Activated CD8-positive, alpha-beta T cell treated with anti-CD3 and anti-CD28 coated beads, Interleukin-2, amount 10 ng/mL, durations not matched to agents 7 days and 5 days (primary cell): ENCODE measurements at regions not wholly inside any gene's neighbourhood (a gene's known extent, or its start where the extent isn't known, plus 50 kb on each side); places are given as distances from the start of the nearest gene placed in this dataset.

Source experiments
- ATAC-seq: fragments of 150-1000 bp; cut with Tn5 transposase; one replicate; pipeline ENCODE4 v1.10.0; 2021; ENCODE audit warnings: moderate library complexity
- CTCF ChIA-PET: fragments of 350-600 bp; sonication (Branson Sonifier 250); formaldehyde crosslinking; loops from one replicate; lab custom pipeline; 2021; ENCODE audit warnings: antibody characterized with exemption; lab: Charles Lee
- POLR2A ChIA-PET: fragments of 350-600 bp; sonication (Branson Sonifier 250); formaldehyde crosslinking; loops from one replicate; lab custom pipeline; 2021; ENCODE audit warnings: antibody characterized with exemption; lab: Charles Lee
- DNase-seq: peaks from one replicate; pipeline ENCODE4 v3.0.0-alpha.2; 2020
- H3K27ac Mint-ChIP-seq: one replicate; pipeline ENCODE4 v1.8.0; 2021; ENCODE audit warnings: mild to moderate bottlenecking, mixed read lengths
- H3K27me3 Mint-ChIP-seq: one replicate; pipeline ENCODE4 v1.8.0; 2021; ENCODE audit warnings: low read depth, mixed read lengths
- H3K36me3 Mint-ChIP-seq: one replicate; pipeline ENCODE4 v1.8.0; 2021; ENCODE audit warnings: low read depth, mixed read lengths
- H3K4me1 Mint-ChIP-seq: one replicate; pipeline ENCODE4 v1.8.0; 2021; ENCODE audit warnings: low read depth, mixed read lengths
- H3K4me3 Mint-ChIP-seq: one replicate; pipeline ENCODE4 v1.8.0; 2021; ENCODE audit warnings: mild to moderate bottlenecking, mixed read lengths
- H3K9me3 Mint-ChIP-seq: one replicate; pipeline ENCODE4 v1.8.0; 2022; ENCODE audit warnings: mixed read lengths; ENCODE audit not compliant: insufficient read depth

DNA sequence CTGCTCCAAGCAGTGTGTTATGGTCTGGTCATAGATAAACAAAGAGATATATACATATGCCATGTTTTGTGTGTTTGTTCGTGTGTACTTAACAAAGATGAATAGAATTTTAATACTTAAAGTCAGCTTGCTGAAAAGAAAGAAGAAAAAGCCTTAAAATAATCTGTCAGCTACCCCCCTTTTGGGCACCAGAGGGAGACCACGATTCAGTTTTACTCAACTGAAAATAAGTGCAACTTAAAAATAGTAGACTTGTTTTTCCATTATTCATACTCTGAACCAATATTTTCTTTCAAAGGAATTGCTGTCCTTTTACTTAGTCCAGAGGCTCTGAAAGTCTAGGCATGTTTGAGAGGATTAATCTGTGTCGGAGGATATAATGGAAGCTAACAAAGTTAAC is 181.7 kb upstream of the AGTR2 start:
- ChIA-PET POLR2A (no interaction called here), CTCF (interaction anchor here (0.9 kb wide), 1 partner anchor 12 kb away, joined by 3 read pairs; no protein-coding TSS in a partner anchor)
- no peaks in the 10 kb centered on the region for H3K27me3 Mint-ChIP-seq
- no peak for DNase-seq
- H3K9me3 Mint-ChIP-seq = peaks cover 3% of the 10 kb centered on the region
- no peak for ATAC-seq
- H3K4me3 Mint-ChIP-seq = no peak overlapping the region
- H3K36me3 Mint-ChIP-seq = no peaks in the 10 kb centered on the region
- no peak overlapping the region for H3K27ac Mint-ChIP-seq
- H3K4me1 Mint-ChIP-seq = no peaks in the 10 kb centered on the region

DNA sequence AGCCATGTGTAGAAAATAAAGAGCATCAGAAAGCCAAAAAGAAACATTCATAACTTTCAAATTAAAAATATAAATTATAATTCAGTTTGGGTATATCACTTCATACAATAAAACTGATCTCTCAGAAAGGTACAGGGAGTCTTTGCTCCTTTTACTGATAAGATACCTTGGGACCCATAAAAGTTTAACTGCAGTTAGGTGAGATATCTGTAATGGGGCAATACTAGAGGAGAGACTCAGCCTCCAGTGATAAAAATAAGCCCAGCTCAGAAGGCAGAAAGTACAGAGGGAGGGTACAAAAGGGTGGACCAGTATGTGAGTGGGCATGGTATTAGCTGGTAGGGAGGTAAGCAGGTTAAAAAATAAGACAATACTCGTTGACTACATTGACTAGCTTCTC is 180.9 kb upstream of the AGTR2 start:
- Mint-ChIP-seq H3K9me3 (peaks cover 3% of the 10 kb centered on the region), H3K4me1 (no peaks in the 10 kb centered on the region), H3K4me3 (no peak overlapping the region), H3K27me3 (no peaks in the 10 kb centered on the region), H3K36me3 (no peaks in the 10 kb centered on the region), H3K27ac (no peak overlapping the region)
- no peak for DNase-seq
- ATAC-seq = no peak
- CTCF ChIA-PET = no interaction called here
- POLR2A ChIA-PET = no interaction called here

DNA sequence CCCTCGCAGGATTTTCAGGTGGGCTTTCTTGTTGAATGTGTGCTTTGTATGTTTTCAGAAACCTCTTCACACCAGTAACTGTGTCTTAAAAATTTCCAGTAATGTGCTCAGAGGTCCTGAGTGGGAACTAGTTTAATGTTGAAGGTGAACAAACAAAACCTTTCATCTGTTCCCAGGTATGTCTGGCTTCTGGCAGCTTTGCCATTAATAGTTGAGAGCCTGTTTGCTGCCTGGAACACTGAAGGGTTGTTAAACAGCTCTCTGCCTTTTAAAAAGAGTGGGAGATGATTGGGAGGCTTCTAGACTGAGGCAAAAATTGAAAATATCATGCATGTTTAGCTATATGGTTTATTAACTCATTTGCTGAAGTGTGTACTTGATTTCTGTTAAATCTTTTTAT is 161.2 kb upstream of the AGTR2 start:
- POLR2A ChIA-PET = no interaction called here
- H3K27ac Mint-ChIP-seq = no peak overlapping the region

GRCh38 chrX:116009861-116010710 is 160.5 kb upstream of the AGTR2 start:
- Mint-ChIP-seq H3K27ac (no peak overlapping the region), H3K36me3 (no peaks in the 10 kb centered on the region), H3K9me3 (no peaks in the 10 kb centered on the region), H3K27me3 (no peaks in the 10 kb centered on the region), H3K4me3 (no peak overlapping the region), H3K4me1 (no peaks in the 10 kb centered on the region)
- ChIA-PET CTCF (no interaction called here), POLR2A (no interaction called here)
- ATAC-seq (no peak), DNase-seq (no peak)

More for the DNA sequence above, 161.2 kb upstream of the AGTR2 start:
- no peak for ATAC-seq
- CTCF ChIA-PET = no interaction called here
- DNase-seq = no peak
- H3K4me3 Mint-ChIP-seq = no peak overlapping the region
- no peaks in the 10 kb centered on the region for H3K27me3 Mint-ChIP-seq
- H3K4me1 Mint-ChIP-seq = no peaks in the 10 kb centered on the region
- no peaks in the 10 kb centered on the region for H3K9me3 Mint-ChIP-seq
- no peaks in the 10 kb centered on the region for H3K36me3 Mint-ChIP-seq

DNA sequence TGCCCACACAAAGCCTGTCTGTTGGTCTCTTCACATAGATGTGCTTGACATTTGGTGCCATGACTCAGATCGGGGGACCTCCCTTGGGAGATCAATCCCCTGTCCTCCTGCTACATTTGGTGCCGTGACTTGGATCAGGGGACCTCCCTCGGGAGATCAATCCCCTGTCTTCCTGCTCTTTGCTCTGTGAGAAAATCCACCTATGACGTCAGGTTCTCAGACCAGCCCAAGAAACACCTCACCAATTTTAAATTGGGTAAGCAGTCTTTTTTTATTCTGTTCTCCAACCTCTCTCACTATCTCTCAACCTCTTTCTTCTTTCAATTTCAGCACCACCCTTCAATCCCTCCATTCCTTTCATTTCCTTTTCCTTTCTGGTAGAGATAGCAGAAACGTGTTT is 159.6 kb upstream of the AGTR2 start:
- H3K27ac Mint-ChIP-seq = no peak overlapping the region
- H3K4me3 Mint-ChIP-seq = no peak overlapping the region
- ATAC-seq (no peak), DNase-seq (no peak)
- POLR2A ChIA-PET = no interaction called here
- H3K36me3 Mint-ChIP-seq = no peaks in the 10 kb centered on the region
- H3K4me1 Mint-ChIP-seq = no peaks in the 10 kb centered on the region
- H3K9me3 Mint-ChIP-seq = no peaks in the 10 kb centered on the region
- no peaks in the 10 kb centered on the region for H3K27me3 Mint-ChIP-seq
- CTCF ChIA-PET = no interaction called here

GRCh38 chrX:116031331-116031730 is 139.2 kb upstream of the AGTR2 start:
- H3K4me1 Mint-ChIP-seq = no peaks in the 10 kb centered on the region
- H3K4me3 Mint-ChIP-seq = no peak overlapping the region
- CTCF ChIA-PET = no interaction called here

More at GRCh38 chrX:116031331-116031730, 139.2 kb upstream of the AGTR2 start:
- no peaks in the 10 kb centered on the region for H3K27me3 Mint-ChIP-seq
- DNase-seq = no peak
- no peak overlapping the region for H3K27ac Mint-ChIP-seq
- no peak for ATAC-seq
- H3K36me3 Mint-ChIP-seq = no peaks in the 10 kb centered on the region
- H3K9me3 Mint-ChIP-seq = peaks cover 7% of the 10 kb centered on the region
- POLR2A ChIA-PET = no interaction called here
